8988T (cell line): ENCODE measurements at regions not wholly inside any gene's neighbourhood (a gene's known extent, or its start where the extent isn't known, plus 50 kb on each side); places are given as distances from the start of the nearest gene placed in this dataset.
"Not testable (repeated sequence)": the region's sequence is repeated elsewhere in the genome, so short reads cannot be mapped to it uniquely, and the experiment has no call there.

ENCODE experiments used
- DNase-seq: peaks from one replicate; pipeline ENCODE4 v3.0.0; 2011

DNA sequence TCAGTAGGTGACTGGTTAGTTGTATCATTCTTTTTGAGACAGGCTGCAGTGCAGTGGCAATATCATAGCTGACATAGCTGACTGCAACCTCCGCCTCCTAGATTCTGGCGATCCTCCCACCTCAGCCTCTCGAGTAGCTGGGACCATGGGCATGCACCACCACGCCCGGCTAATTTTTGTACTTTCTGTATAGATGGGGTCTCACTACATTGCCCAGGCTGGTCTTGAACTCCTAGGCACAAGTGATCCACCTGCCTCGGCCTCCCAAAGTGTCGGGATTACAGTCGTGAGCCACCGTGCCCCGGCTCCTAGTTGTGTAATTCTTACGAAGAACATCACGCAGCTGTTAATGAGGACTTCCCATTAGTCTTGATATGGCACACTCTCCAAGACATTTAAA lies 123.4 kb upstream of the VKORC1L1 start:
- no peak for DNase-seq

- peak; percentile 48 for DNase-seq
These were observed 122.1 kb upstream of the VKORC1L1 start for GRCh38 chr7:65750511-65751344.

- not testable (repeated sequence) for DNase-seq
These were observed 118.8 kb upstream of the VKORC1L1 start for GRCh38 chr7:65754070-65754469.

DNA sequence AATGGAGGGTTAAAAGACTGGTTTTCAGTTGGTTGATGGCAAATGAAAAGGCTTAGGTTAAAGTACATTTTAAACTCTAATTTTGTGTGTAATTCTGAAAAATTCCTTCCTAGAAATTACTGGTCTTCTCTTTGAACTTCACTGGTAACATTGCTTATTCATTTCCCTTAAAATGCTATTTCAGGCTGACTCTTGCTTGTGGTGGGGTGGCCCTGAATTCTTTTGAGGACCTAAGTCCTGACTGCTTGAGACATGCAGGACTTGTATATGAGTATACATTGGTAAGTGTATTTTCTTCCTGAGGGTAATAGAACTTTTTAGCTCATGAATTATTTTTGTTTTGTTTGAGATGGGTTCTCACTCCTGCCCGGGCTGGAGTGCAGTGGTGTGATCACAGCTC lies 113.9 kb upstream of the VKORC1L1 start:
- DNase-seq: not testable (repeated sequence)

- not testable (repeated sequence) for DNase-seq
These were observed 110.2 kb upstream of the VKORC1L1 start for GRCh38 chr7:65762712-65763111.

DNA sequence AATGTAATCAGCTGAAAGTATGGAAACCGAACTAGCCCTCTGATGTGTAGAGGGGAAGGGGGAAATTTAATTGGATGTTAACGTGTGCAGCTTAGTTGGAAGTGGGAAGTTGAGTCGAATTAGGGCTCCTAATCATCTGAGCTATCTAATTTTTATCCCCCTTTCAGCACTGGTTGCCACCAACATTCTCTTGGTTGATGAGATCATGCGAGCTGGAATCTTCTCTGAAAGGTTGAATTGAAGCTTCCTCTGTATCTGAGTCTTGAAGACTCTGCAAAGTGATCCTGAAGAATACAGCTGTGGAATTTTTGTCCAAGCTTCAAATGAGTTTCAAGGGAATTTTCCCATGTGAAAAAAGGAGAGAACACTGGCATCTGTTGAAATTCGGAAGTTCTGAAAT lies 109.8 kb upstream of the VKORC1L1 start:
- DNase-seq: not testable (repeated sequence)

- DNase-seq: peak; percentile 38
These were observed 102.2 kb upstream of the VKORC1L1 start for GRCh38 chr7:65770473-65771225.

DNA sequence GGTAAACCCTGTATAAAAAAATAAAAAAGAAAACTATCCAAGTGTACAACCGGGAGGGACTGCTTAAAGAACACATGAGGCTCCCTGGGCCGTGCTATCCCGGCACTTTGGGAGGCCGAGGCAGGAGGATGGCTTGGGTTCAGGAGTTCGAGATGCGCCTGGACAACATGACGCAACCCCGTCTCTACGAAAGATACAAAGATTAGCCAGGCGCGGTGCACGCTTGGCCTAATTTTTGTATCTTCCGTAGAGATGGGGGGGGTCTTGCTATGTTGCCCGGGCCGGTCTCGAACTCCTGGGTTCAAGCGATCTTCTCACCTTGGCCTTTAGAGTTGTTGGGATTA lies 101.7 kb upstream of the VKORC1L1 start:
- not testable (repeated sequence) for DNase-seq

DNA sequence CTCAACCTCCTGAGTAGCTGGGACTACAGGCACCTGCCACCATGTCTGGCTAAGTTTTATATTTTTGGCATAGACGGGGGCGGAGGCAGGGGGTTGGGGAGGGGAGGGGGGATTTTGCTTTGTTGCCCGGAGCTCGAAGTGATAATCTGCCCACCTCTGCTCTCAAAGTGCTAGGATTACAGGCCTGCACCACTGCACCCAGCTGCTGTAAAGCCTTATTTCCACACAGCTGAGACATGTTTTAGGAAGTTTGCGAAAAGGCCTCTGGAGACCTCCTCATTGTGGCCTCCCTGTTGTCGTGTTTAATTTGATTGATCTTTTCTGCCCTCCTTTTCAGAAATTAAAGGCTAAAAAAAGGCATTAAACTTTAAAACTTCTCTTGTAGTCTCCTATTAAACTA lies 96.2 kb upstream of the VKORC1L1 start:
- DNase-seq: not testable (repeated sequence)

GRCh38 chr7:65789943-65790342 lies 82.9 kb upstream of the VKORC1L1 start:
- not testable (repeated sequence) for DNase-seq

GRCh38 chr7:65791788-65792187 lies 81.1 kb upstream of the VKORC1L1 start:
- DNase-seq: not testable (repeated sequence)

DNA sequence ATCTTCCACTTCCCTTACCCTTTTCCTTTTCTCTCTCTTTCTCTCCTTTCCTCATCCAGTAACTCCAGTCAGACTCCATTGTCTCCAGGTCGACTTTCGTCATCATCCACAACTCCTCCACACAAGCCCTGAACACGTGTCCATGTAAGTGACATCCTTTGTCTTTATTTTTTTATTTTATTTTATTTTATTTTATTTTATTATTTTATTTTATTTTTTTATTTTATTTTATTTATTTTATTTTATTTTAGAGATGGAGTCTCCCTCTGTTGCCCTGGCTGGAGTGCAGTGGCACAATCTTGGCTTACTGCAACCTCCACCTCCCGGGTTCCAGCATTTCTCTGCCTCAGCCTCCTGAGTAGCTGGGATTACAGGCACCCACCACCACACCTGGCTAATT lies 80.1 kb upstream of the VKORC1L1 start:
- not testable (repeated sequence) for DNase-seq

- not testable (repeated sequence) for DNase-seq
These were observed 78.0 kb upstream of the VKORC1L1 start for GRCh38 chr7:65794671-65795391.

DNA sequence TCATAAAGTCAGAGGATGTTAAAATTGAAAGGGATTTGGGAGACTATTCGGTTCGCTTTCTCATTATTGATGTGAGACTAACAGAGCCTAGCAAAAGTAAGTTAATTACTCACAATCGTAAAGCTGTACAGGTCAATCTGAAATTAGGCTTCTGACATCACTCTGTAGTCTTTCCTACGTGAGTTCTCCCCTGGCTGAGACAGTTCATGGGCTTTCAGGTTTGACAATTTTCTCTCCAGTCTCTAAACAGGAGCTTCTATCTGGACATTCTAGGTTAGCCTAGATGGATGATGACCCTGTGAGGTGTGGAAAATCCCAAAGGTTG lies 77.5 kb upstream of the VKORC1L1 start:
- DNase-seq: not testable (repeated sequence)

- DNase-seq: no peak
These were observed 76.7 kb upstream of the VKORC1L1 start for GRCh38 chr7:65796205-65796604.

GRCh38 chr7:65797086-65797485 lies 75.8 kb upstream of the VKORC1L1 start:
- not testable (repeated sequence) for DNase-seq

GRCh38 chr7:65797566-65797965 lies 75.3 kb upstream of the VKORC1L1 start:
- DNase-seq: not testable (repeated sequence)

GRCh38 chr7:65798111-65799075 lies 74.5 kb upstream of the VKORC1L1 start:
- no peak for DNase-seq

- not testable (repeated sequence) for DNase-seq
These were observed 72.7 kb upstream of the VKORC1L1 start for GRCh38 chr7:65800191-65800590.

DNA sequence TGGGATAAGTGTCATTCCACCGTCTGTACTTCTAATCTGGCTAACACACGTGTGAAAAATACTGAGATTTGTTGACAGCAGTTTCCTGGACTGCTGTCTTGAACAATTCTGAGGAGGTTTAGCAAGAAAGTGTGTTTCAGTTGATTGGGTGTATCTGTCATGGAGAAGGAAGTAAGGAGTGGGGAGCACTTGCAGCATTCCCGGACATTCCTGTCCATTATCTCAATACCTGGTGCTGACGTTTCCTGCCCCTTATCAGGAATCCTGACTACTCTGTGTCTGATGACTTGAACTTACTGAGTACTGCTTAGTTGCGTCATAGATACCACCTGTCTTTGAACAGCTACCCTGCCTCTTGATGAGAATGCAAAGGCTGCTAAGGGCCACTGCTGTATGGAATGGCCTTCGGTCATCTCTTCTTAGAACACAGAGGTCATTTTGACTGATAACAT lies 72.0 kb upstream of the VKORC1L1 start:
- DNase-seq: no peak

GRCh38 chr7:65804887-65805286 lies 68.0 kb upstream of the VKORC1L1 start:
- DNase-seq: no peak

GRCh38 chr7:65807067-65807466 lies 65.8 kb upstream of the VKORC1L1 start:
- DNase-seq: not testable (repeated sequence)
